ENCODE measurements at regions not wholly inside any gene's neighbourhood (a gene's known extent, or its start where the extent isn't known, plus 50 kb on each side); places are given as distances from the start of the nearest gene placed in this dataset.
"Not testable (repeated sequence)": the region's sequence is repeated elsewhere in the genome, so short reads cannot be mapped to it uniquely, and the experiment has no call there.

- not testable (repeated sequence) for DNase-seq (ENCODE audit: low read depth)
These were observed 255.1 kb downstream of the OR4F29 start for GRCh38 chr1:196366-196765.

- DNase-seq (ENCODE audit: low read depth), result not testable (repeated sequence)
These were observed 260.0 kb downstream of the OR4F29 start for GRCh38 chr1:191296-192049.

- DNase-seq (ENCODE audit: low read depth), result not testable (repeated sequence)
These were observed 260.8 kb downstream of the OR4F29 start for GRCh38 chr1:190678-191077.

GRCh38 chr1:189915-190314 is 261.6 kb downstream of the OR4F29 start:
- not testable (repeated sequence) for DNase-seq (ENCODE audit: low read depth)

GRCh38 chr1:189270-189669 is 262.2 kb downstream of the OR4F29 start:
- DNase-seq (ENCODE audit: low read depth), result not testable (repeated sequence)

GRCh38 chr1:187298-187697 is 264.2 kb downstream of the OR4F29 start:
- not testable (repeated sequence) for DNase-seq (ENCODE audit: low read depth)

- DNase-seq (ENCODE audit: low read depth), result not testable (repeated sequence)
These were observed 264.8 kb downstream of the OR4F29 start for GRCh38 chr1:186691-187131.

- not testable (repeated sequence) for DNase-seq (ENCODE audit: low read depth)
These were observed 265.3 kb downstream of the OR4F29 start for GRCh38 chr1:186223-186622.

- not testable (repeated sequence) for DNase-seq (ENCODE audit: low read depth)
These were observed 266.0 kb downstream of the OR4F29 start for GRCh38 chr1:185526-185925.

- not testable (repeated sequence) for DNase-seq (ENCODE audit: low read depth)
These were observed 267.2 kb downstream of the OR4F29 start for GRCh38 chr1:184336-184686.

GRCh38 chr1:183620-184335 is 267.7 kb downstream of the OR4F29 start:
- DNase-seq (ENCODE audit: low read depth), result not testable (repeated sequence)

GRCh38 chr1:183081-183480 is 268.4 kb downstream of the OR4F29 start:
- DNase-seq (ENCODE audit: low read depth), result not testable (repeated sequence)

- not testable (repeated sequence) for DNase-seq (ENCODE audit: low read depth)
These were observed 268.8 kb downstream of the OR4F29 start for GRCh38 chr1:182631-183030.

GRCh38 chr1:181247-182216 is 269.9 kb downstream of the OR4F29 start:
- DNase-seq (ENCODE audit: low read depth), result peak; percentile 35

- DNase-seq (ENCODE audit: low read depth), result not testable (repeated sequence)
These were observed 270.7 kb downstream of the OR4F29 start for GRCh38 chr1:180749-181205.

GRCh38 chr1:138842-139241 is 312.6 kb downstream of the OR4F29 start:
- DNase-seq (ENCODE audit: low read depth), result not testable (repeated sequence)

- not testable (repeated sequence) for DNase-seq (ENCODE audit: low read depth)
These were observed 313.8 kb downstream of the OR4F29 start for GRCh38 chr1:137664-138063.

- not testable (repeated sequence) for DNase-seq (ENCODE audit: low read depth)
These were observed 315.0 kb downstream of the OR4F29 start for GRCh38 chr1:136344-136932.

GRCh38 chr1:134936-135335 is 316.5 kb downstream of the OR4F29 start:
- not testable (repeated sequence) for DNase-seq (ENCODE audit: low read depth)

- not testable (repeated sequence) for DNase-seq (ENCODE audit: low read depth)
These were observed 333.0 kb downstream of the OR4F29 start for GRCh38 chr1:118440-118839.

GRCh38 chr1:115534-115933 is 335.9 kb downstream of the OR4F29 start:
- DNase-seq (ENCODE audit: low read depth), result not testable (repeated sequence)
